PC-3 (cell line): ENCODE measurements at regions not wholly inside any gene's neighbourhood (a gene's known extent, or its start where the extent isn't known, plus 50 kb on each side); places are given as distances from the start of the nearest gene placed in this dataset.

Experiments
- EZH2 ChIP-seq: fragments of 300-600 bp; sonication (generic); IDR thresholded peaks from one replicate; pipeline ENCODE4 v1.6.1; 2017; ENCODE audit warnings: antibody characterized with exemption, mild to moderate bottlenecking, low read length; ENCODE audit not compliant: unreplicated experiment
- TF ChIP-seq, protein P1 (sequence below): fragments of 300-600 bp; sonication (generic); conservative IDR thresholded peaks from 2 replicates; pipeline ENCODE4 v1.5.1; 2017; ENCODE audit warnings: antibody characterized with exemption, low read depth, mild to moderate bottlenecking, low read length

GRCh38 chr1:80163686-80164085 lies 1157.2 kb upstream of the ADGRL4 start:
- no peak for TF ChIP-seq EZH2
- TF ChIP-seq, protein P1, sequence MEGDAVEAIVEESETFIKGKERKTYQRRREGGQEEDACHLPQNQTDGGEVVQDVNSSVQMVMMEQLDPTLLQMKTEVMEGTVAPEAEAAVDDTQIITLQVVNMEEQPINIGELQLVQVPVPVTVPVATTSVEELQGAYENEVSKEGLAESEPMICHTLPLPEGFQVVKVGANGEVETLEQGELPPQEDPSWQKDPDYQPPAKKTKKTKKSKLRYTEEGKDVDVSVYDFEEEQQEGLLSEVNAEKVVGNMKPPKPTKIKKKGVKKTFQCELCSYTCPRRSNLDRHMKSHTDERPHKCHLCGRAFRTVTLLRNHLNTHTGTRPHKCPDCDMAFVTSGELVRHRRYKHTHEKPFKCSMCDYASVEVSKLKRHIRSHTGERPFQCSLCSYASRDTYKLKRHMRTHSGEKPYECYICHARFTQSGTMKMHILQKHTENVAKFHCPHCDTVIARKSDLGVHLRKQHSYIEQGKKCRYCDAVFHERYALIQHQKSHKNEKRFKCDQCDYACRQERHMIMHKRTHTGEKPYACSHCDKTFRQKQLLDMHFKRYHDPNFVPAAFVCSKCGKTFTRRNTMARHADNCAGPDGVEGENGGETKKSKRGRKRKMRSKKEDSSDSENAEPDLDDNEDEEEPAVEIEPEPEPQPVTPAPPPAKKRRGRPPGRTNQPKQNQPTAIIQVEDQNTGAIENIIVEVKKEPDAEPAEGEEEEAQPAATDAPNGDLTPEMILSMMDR: no peak
